IMR-90 (cell line): ENCODE measurements at regions not wholly inside any gene's neighbourhood (a gene's known extent, or its start where the extent isn't known, plus 50 kb on each side); places are given as distances from the start of the nearest gene placed in this dataset.

ENCODE experiments used
- ATAC-seq: fragments of 200-7000 bp; cut with Tn5 transposase; 2 replicates; pipeline ENCODE4 v1.9.1; 2020; ENCODE audit warnings: low read depth, mild to moderate bottlenecking, moderate library complexity
- BruUV-seq: library from RNA; stranded (reverse); fragments of 400-500 nt; replicated peaks from 2 replicates; lab custom pipeline; 2021; lab: Mats Ljungman, UMichigan
- CTCF ChIA-PET: fragments of 300-600 bp; formaldehyde crosslinking; extraction: SDS; loops from one replicate; lab custom pipeline; 2021; ENCODE audit warnings: antibody characterized with exemption; lab: Yijun Ruan, JAX
- POLR2A ChIA-PET: fragments of 300-600 bp; sonication (Branson Sonifier 250); formaldehyde crosslinking; loops from one replicate; lab custom pipeline; 2022; ENCODE audit warnings: antibody characterized with exemption; ENCODE audit not compliant: unreplicated experiment; lab: Charles Lee
- DNase-seq: peaks from one replicate; pipeline ENCODE4 v3.0.0; 2013
- H2AFZ ChIP-seq: replicated peaks from 2 replicates; pipeline ENCODE3; 2013; ENCODE audit warnings: low read length, mild to moderate bottlenecking; ENCODE audit not compliant: poor library complexity
- H2AK5ac ChIP-seq: 2 replicates; pipeline ENCODE4 v1.6.1; 2013; ENCODE audit warnings: low read depth, low read length, inconsistent platforms
- H2AK9ac ChIP-seq: replicated peaks from 2 replicates; pipeline ENCODE3; 2013; ENCODE audit warnings: mild to moderate bottlenecking, low read depth, low read length, moderate library complexity; ENCODE audit not compliant: poor library complexity
- H2BK120ac ChIP-seq: 2 replicates; pipeline ENCODE4 v1.6.1; 2013; ENCODE audit warnings: low read depth, low read length, inconsistent platforms
- H2BK15ac ChIP-seq: 3 replicates; pipeline ENCODE4 v1.6.1; 2013; ENCODE audit warnings: low read depth, low read length, inconsistent platforms
- H2BK20ac ChIP-seq: 2 replicates; pipeline ENCODE4 v1.6.1; 2013; ENCODE audit warnings: low read depth, mild to moderate bottlenecking, inconsistent platforms, low read length, moderate library complexity
- H2BK5ac ChIP-seq: 2 replicates; pipeline ENCODE4 v1.6.1; 2013; ENCODE audit warnings: mild to moderate bottlenecking, low read depth, low read length, inconsistent platforms; ENCODE audit not compliant: poor library complexity, severe bottlenecking
- H3K14ac ChIP-seq: replicated peaks from 2 replicates; pipeline ENCODE4 v1.6.1; 2013; ENCODE audit warnings: low read depth, low read length, inconsistent platforms
- H3K18ac ChIP-seq: 2 replicates; pipeline ENCODE4 v1.6.1; 2013; ENCODE audit warnings: low read depth, low read length, control low read depth
- H3K23ac ChIP-seq: 2 replicates; pipeline ENCODE4 v1.6.1; 2013; ENCODE audit warnings: low read depth, low read length, inconsistent platforms
- H3K27ac ChIP-seq: 2 replicates; pipeline ENCODE4 v1.5.1; 2013; ENCODE audit warnings: mild to moderate bottlenecking, control low read depth, low read length; ENCODE audit not compliant: insufficient read depth
- H3K27me3 ChIP-seq: 2 replicates; pipeline ENCODE4 v1.6.1; 2013; ENCODE audit warnings: low read length; ENCODE audit not compliant: control insufficient read depth, insufficient read depth
- H3K36me3 ChIP-seq: 2 replicates; pipeline ENCODE4 v1.6.1; 2013; ENCODE audit warnings: low read length, mixed read lengths; ENCODE audit not compliant: control insufficient read depth, insufficient read depth
- H3K4ac ChIP-seq: 2 replicates; pipeline ENCODE4 v1.6.1; 2013; ENCODE audit warnings: low read depth, low read length, inconsistent platforms
- H3K4me1 ChIP-seq: 2 replicates; pipeline ENCODE4 v1.6.1; 2013; ENCODE audit warnings: low read length, mixed read lengths; ENCODE audit not compliant: control insufficient read depth, insufficient read depth
- H3K4me2 ChIP-seq: 2 replicates; pipeline ENCODE4 v1.6.1; 2013; ENCODE audit warnings: low read depth, mild to moderate bottlenecking, control low read depth, low read length, moderate library complexity
- H3K4me3 ChIP-seq: 2 replicates; pipeline ENCODE4 v1.5.1; 2013; ENCODE audit warnings: low read depth, mild to moderate bottlenecking, control low read depth, low read length, moderate library complexity; ENCODE audit not compliant: insufficient read depth
- H3K56ac ChIP-seq: 2 replicates; pipeline ENCODE4 v1.6.1; 2013; ENCODE audit warnings: low read length, inconsistent platforms; ENCODE audit not compliant: insufficient read depth; ENCODE audit errors: extremely low read depth
- H3K79me1 ChIP-seq, 2 experiments: 2 replicates each; pipeline ENCODE4 v1.6.1; 2013; ENCODE audit warnings: low read length in 2 of 2, inconsistent platforms in 1 of 2, low read depth in 1 of 2
- H3K9ac ChIP-seq: 2 replicates; pipeline ENCODE4 v1.6.1; 2013; ENCODE audit warnings: low read depth, low read length, control low read depth
- H3K9me1 ChIP-seq: 2 replicates; pipeline ENCODE4 v1.6.1; 2013; ENCODE audit warnings: low read length, inconsistent platforms; ENCODE audit not compliant: insufficient read depth
- H3K9me3 ChIP-seq: 2 replicates; pipeline ENCODE4 v1.6.1; 2013; ENCODE audit warnings: low read length; ENCODE audit not compliant: control insufficient read depth, insufficient read depth
- H4K20me1 ChIP-seq: 2 replicates; pipeline ENCODE4 v1.6.1; 2013; ENCODE audit warnings: low read length, inconsistent platforms; ENCODE audit not compliant: insufficient read depth
- H4K5ac ChIP-seq: 2 replicates; pipeline ENCODE4 v1.6.1; 2013; ENCODE audit warnings: mild to moderate bottlenecking, low read depth, low read length, control low read depth
- H4K8ac ChIP-seq, 2 experiments: 2 replicates each; pipeline ENCODE4 v1.6.1; 2013; ENCODE audit warnings: low read depth in 2 of 2, low read length in 2 of 2, control low read depth in 1 of 2, inconsistent platforms in 1 of 2
- H4K91ac ChIP-seq: 2 replicates; pipeline ENCODE4 v1.6.1; 2013; ENCODE audit warnings: low read depth, low read length, inconsistent platforms; ENCODE audit not compliant: insufficient read depth
- BHLHE40 ChIP-seq: fragments of 150-350 bp; IDR thresholded peaks from 2 replicates; pipeline ENCODE4 v1.6.1; 2016; ENCODE audit warnings: mild to moderate bottlenecking, low read depth, low read length
- MAFK ChIP-seq: IDR thresholded peaks from 2 replicates; pipeline ENCODE4 v1.6.1; 2012; ENCODE audit warnings: low read depth, low read length, improper control_type of control experiment
- MAZ ChIP-seq: IDR thresholded peaks from 2 replicates; pipeline ENCODE4 v1.6.1; 2012; ENCODE audit warnings: low read depth, mild to moderate bottlenecking, low read length, improper control_type of control experiment, moderate library complexity, borderline replicate concordance
- NFE2L2 ChIP-seq: fragments of 150-350 bp; IDR thresholded peaks from 2 replicates; pipeline ENCODE4 v1.6.1; 2016; ENCODE audit warnings: low read depth, mild to moderate bottlenecking, low read length
- POLR2A ChIP-seq: IDR thresholded peaks from 2 replicates; pipeline ENCODE4 v1.6.1; 2012; ENCODE audit warnings: mild to moderate bottlenecking, low read depth, low read length
- RCOR1 ChIP-seq: IDR thresholded peaks from 2 replicates; pipeline ENCODE4 v1.6.1; 2012; ENCODE audit warnings: mild to moderate bottlenecking, low read length, improper control_type of control experiment; ENCODE audit not compliant: insufficient replicate concordance
- SMC3 ChIP-seq: fragments of 150-350 bp; IDR thresholded peaks from 2 replicates; pipeline ENCODE4 v1.6.1; 2016; ENCODE audit warnings: low read depth, mild to moderate bottlenecking, antibody characterized with exemption, low read length, moderate library complexity
- WGBS, 2 experiments: methylation state at CpG; one replicate each; pipeline versions ENCODE4 v1.1.5 to v1.1.7; 2013; ENCODE audit warnings: missing lambda C conversion rate in 2 of 2; ENCODE audit not compliant: insufficient read length in 1 of 2; ENCODE audit errors: extremely low coverage in 2 of 2; 5-methylcytosine and 5-hydroxymethylcytosine counted together
- dilution Hi-C: fragments of 300-500 bp; cut with HindIII; formaldehyde crosslinking; loops from one replicate; pipeline ENCODE4 v1.14.3; 2018; ENCODE audit warnings: low sequenced_read_pairs; ENCODE audit not compliant: unreplicated experiment
- in situ Hi-C: fragments of 300-500 bp; cut with MboI; formaldehyde crosslinking; loops from 3 replicates; pipeline ENCODE4 v1.14.3; 2019; ENCODE audit warnings: low sequenced_read_pairs, inconsistent platforms, mixed read lengths
- intact Hi-C: fragments of 100-400 bp; cut with micrococcal nuclease; formaldehyde crosslinking; loops from 2 replicates; pipeline ENCODE4 v1.10.0; 2022
- TF ChIP-seq, protein P1 (sequence below): fragments of 150-350 bp; IDR thresholded peaks from 2 replicates; pipeline ENCODE4 v1.6.1; 2017; ENCODE audit warnings: mild to moderate bottlenecking, antibody characterized with exemption, low read length, low read depth
- TF ChIP-seq, protein P2 (sequence below): fragments of 150-350 bp; IDR thresholded peaks from 2 replicates; pipeline ENCODE4 v1.6.1; 2016; ENCODE audit warnings: low read depth, mild to moderate bottlenecking, low read length, moderate library complexity, borderline replicate concordance
- TF ChIP-seq, protein P3 (sequence below): conservative IDR thresholded peaks from 2 replicates; pipeline ENCODE4 v1.5.1; 2012; ENCODE audit warnings: mild to moderate bottlenecking, low read depth, low read length, improper control_type of control experiment

DNA sequence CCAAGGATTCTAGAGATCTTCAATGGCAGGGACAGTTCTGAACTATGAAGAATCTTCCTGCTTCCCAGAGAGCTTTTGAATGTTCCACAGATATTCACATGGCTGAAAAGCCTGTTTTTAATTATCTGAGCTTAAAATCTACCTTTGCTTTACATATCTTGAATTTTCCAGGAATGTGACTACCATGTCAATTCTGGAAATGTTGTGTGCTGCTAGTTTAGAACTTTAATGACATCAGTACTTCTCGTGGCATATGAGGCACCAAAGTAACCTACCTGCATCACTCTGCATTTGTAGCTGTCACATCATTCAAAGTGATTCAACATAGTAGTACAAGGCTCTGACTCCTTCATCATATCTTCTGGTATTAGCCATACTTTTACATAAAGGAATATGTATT, 122.7 kb upstream of the NFIA start:
- DNase-seq (no peak), ATAC-seq (no peak)
- Histone ChIP-seq H2BK20ac (no peak overlapping the region), H2AFZ (no peak overlapping the region), H3K4me3 (no peak overlapping the region), H3K27me3 (no peaks in the 10 kb centered on the region), H3K36me3 (no peaks in the 10 kb centered on the region), H4K91ac (no peak overlapping the region), H2AK9ac (no peak overlapping the region), H3K9me1 (no peaks in the 10 kb centered on the region), H3K56ac (no peak overlapping the region), H3K79me1 (no peaks in the 10 kb centered on the region), H4K20me1 (no peaks in the 10 kb centered on the region), H2AK5ac (no peak overlapping the region), H3K4ac (no peak overlapping the region), H4K5ac (no peak overlapping the region), H3K4me2 (no peak overlapping the region), H3K4me1 (no peaks in the 10 kb centered on the region), H2BK120ac (no peak overlapping the region), H3K9ac (no peak overlapping the region), H2BK5ac (no peak overlapping the region), H3K27ac (no peak overlapping the region), H3K23ac (no peak overlapping the region), H3K9me3 (no peaks in the 10 kb centered on the region), H4K8ac (no peak overlapping the region), H3K18ac (no peak overlapping the region), H2BK15ac (no peak overlapping the region), H3K14ac (no peak overlapping the region)
- BruUV-seq = no TSS peak
- intact Hi-C loops = no loop called here
- WGBS, 2 experiments = no CpG with 5 or more reads among the region's 1 CpG
- ChIA-PET POLR2A (no interaction called here), CTCF (no interaction called here)
- dilution Hi-C loops = no loop called here
- in situ Hi-C loops = no loop called here
- TF ChIP-seq, protein P1, sequence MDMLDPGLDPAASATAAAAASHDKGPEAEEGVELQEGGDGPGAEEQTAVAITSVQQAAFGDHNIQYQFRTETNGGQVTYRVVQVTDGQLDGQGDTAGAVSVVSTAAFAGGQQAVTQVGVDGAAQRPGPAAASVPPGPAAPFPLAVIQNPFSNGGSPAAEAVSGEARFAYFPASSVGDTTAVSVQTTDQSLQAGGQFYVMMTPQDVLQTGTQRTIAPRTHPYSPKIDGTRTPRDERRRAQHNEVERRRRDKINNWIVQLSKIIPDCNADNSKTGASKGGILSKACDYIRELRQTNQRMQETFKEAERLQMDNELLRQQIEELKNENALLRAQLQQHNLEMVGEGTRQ = no peak
- TF ChIP-seq MAFK (no peak), NFE2L2 (no peak), POLR2A (no peak), MAZ (no peak), RCOR1 (no peak), BHLHE40 (no peak), SMC3 (no peak)
- TF ChIP-seq, protein P2, sequence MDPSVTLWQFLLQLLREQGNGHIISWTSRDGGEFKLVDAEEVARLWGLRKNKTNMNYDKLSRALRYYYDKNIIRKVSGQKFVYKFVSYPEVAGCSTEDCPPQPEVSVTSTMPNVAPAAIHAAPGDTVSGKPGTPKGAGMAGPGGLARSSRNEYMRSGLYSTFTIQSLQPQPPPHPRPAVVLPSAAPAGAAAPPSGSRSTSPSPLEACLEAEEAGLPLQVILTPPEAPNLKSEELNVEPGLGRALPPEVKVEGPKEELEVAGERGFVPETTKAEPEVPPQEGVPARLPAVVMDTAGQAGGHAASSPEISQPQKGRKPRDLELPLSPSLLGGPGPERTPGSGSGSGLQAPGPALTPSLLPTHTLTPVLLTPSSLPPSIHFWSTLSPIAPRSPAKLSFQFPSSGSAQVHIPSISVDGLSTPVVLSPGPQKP = no peak
- TF ChIP-seq, protein P3, sequence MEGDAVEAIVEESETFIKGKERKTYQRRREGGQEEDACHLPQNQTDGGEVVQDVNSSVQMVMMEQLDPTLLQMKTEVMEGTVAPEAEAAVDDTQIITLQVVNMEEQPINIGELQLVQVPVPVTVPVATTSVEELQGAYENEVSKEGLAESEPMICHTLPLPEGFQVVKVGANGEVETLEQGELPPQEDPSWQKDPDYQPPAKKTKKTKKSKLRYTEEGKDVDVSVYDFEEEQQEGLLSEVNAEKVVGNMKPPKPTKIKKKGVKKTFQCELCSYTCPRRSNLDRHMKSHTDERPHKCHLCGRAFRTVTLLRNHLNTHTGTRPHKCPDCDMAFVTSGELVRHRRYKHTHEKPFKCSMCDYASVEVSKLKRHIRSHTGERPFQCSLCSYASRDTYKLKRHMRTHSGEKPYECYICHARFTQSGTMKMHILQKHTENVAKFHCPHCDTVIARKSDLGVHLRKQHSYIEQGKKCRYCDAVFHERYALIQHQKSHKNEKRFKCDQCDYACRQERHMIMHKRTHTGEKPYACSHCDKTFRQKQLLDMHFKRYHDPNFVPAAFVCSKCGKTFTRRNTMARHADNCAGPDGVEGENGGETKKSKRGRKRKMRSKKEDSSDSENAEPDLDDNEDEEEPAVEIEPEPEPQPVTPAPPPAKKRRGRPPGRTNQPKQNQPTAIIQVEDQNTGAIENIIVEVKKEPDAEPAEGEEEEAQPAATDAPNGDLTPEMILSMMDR = no peak
